ENCODE measurements at regions not wholly inside any gene's neighbourhood (a gene's known extent, or its start where the extent isn't known, plus 50 kb on each side); places are given as distances from the start of the nearest gene placed in this dataset.
"Not testable (repeated sequence)": the region's sequence is repeated elsewhere in the genome, so short reads cannot be mapped to it uniquely, and the experiment has no call there.

- DNase-seq: no peak
Observed at GRCh38 chr2:16226943-16227664, 286.8 kb downstream of the MYCN start.

DNA sequence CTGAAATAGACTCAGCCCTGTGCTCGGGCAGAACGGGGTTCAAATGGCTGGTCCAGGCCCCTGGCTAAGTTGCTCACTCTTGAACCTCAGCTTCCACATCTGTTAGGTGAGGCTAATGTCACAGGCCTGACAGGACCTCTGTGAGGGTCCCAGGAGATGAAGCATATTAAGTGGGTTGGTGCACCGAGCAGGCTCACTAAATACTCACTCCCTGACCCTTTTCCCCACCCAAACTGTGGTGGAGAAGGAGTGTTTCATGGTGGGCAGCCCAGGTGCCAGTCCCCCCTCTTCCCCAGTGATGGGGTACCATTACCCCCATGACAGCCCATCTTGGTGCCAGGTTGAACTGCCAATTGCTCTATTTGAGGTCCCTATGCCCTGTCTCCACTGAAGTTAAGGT, 286.0 kb downstream of the MYCN start:
- DNase-seq: no peak

- DNase-seq: no peak
Observed at GRCh38 chr2:16225545-16225944, 285.2 kb downstream of the MYCN start.

DNA sequence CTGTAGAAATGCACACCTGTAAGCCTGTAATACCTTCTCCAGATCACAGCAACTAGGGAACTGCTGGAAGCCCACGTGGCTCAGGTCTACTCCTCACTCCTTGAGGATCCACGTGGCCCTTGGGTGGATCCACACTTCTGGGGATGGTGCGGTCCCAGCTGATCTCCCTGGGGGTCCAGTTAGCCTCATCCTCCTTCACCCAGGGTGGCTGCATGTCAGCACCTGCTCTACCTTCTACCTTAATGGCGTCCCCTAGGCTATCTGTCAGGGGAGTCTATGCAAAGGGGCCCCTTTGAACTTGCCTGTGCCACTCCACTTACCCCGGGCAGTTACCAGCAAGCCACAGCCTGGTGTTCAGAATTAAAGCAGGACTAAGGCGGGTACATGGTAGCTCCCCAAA, 284.7 kb downstream of the MYCN start:
- DNase-seq: no peak

DNA sequence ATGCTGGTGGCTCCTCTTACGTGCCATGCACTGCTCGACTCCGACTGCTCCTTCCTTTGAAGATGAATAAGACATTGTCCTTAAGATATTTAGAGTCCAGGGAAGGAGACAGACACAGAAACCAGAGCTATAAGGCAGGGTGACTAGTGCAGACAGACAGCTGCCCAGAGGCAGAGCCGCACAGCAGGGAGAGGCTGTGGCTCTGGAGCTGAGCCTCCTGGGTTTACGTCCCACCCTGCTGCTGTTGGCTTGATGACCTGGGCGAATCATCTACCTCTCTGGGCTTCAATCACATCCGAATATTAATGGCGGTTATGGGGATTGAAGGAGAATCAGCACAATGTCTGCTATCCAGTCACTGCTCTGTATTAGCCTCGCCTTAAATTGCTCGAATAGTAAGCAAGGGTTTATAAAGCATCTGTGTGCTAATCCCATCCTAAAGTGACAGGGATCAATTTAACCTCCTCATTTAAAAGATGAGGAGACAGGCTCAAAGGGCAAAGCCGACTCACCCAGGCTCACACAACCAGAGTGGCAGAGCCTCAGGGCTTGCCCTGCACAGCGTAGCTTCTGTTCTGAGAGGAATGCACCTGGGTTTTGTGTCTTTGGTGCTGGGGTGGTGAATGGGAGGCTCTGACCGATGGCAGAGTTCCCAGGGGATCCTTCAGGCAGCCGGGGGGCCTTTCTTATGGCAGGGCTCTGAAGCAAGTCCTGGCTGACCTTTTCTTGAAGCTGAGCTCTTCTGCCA, 284.1 kb downstream of the MYCN start:
- no peak for DNase-seq

GRCh38 chr2:16223841-16224177, 283.5 kb downstream of the MYCN start:
- DNase-seq: no peak

DNA sequence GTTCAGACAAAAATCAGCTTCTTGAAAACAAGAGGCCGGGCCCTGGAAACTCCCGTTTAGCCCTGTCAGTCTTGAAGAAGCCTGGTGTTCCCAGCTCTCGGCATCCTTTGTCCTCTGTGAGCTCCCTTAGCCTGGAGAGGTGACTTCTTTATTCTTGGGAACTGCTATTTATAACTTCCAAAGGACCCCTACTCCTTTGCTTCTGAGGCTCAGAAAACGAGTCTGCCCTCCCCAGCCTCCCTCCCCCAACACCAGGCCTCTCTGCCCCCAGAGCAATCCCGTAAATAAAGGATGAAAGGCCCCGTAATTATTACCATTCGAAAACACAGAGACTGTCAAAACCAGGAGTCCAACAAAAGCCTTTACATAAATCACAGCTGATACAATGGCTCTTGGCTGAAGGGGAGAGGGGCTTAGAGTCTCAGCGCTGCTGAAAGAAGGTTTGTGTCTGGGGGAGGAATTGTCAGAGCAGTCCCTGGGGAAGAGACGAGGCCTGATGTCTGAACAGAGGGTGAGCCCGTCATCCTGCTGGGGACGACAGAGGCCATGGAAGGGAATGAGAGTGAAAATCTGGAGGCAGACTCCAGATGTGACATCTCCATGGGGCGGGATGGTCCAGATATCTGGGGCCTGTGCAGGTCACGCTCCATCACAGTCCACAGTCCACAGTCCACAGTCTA, 283.0 kb downstream of the MYCN start:
- no peak for DNase-seq

DNA sequence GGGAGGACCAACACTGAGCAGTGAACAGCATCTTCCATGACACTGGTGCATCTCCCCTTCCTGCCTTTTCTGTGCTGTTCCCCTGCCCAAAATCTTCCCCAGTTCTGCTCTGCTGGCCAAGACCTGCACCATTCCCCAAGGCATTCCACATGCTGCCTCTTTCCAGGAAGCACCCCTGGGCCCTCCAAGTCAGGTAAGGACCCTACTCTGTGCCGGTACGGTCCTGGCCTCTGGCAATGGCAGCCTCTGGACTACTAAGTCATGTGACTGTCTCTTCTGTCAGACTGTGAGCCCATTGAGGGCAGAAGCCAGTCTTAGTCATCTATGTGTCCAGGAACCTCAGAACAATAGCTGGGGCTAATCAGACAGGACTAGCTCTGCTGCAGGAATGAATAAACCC, 282.0 kb downstream of the MYCN start:
- DNase-seq: no peak

DNA sequence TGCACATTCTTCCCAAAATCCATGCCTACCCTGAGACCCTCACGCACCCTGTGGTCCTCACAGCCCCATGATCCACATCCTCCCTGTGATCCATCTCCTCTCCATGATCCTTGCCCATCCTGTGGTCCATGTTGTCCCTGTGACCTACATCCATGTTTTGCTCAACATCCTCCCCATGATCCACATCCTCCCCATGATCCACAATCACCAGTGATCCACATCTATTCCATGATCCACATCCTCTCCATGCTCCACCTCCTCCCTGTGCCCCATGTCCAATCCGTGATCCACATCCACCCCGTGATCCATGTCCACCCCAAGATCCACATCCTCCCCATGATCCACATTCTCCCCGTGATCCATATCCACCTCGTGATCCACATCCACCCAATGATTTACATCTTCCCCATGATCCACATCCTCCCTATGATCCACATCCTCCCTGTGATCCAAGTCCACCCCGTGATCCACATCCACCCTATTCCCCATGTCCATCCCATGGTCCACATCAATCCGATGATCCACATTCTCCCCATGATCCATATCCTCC, 281.2 kb downstream of the MYCN start:
- DNase-seq: no peak

- no peak for DNase-seq
Observed at GRCh38 chr2:16219292-16219975, 279.1 kb downstream of the MYCN start.

DNA sequence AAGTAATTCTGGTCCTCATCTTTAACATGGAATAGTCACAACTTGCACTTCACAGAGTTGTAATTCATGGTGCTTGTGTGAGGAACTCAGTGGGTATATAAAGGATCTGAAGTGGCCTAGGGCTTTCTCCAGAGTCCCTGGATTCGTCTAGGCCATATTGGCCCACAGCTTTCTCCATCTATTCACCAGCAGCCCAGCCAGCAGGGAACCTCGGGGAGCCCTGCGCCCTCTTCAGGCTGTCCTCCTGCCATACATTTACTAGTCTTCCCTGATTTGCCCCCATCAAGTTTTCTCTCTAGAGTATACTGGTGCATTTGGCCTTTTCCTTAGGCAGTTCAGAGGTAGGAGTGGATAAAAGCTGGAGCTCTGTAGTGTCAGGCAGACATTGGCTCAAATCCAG, 278.3 kb downstream of the MYCN start:
- DNase-seq: no peak

DNA sequence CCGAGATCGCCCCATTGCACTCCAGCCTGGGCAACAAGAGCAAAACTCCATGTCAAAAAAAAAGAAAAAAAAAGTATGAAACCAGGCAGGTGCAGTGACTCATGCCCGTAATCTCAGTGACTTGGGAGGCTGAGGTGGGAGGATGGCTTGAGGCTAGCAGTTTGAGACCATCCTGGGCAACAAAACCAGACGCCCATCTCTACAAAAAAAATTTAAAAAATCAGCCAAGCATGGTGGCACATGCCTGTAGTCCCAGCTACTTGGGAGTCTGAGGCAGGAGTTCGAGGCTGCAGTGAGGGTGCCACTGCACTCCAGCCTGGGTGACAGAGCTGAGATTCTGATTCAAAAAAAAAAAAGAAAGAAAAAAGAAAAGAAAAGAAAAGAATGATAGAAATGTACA, 277.8 kb downstream of the MYCN start:
- no peak for DNase-seq

GRCh38 chr2:16217741-16218140, 277.4 kb downstream of the MYCN start:
- DNase-seq: not testable (repeated sequence)

- no peak for DNase-seq
Observed at GRCh38 chr2:16217291-16217690, 276.9 kb downstream of the MYCN start.

GRCh38 chr2:16216558-16216945, 276.2 kb downstream of the MYCN start:
- no peak for DNase-seq

DNA sequence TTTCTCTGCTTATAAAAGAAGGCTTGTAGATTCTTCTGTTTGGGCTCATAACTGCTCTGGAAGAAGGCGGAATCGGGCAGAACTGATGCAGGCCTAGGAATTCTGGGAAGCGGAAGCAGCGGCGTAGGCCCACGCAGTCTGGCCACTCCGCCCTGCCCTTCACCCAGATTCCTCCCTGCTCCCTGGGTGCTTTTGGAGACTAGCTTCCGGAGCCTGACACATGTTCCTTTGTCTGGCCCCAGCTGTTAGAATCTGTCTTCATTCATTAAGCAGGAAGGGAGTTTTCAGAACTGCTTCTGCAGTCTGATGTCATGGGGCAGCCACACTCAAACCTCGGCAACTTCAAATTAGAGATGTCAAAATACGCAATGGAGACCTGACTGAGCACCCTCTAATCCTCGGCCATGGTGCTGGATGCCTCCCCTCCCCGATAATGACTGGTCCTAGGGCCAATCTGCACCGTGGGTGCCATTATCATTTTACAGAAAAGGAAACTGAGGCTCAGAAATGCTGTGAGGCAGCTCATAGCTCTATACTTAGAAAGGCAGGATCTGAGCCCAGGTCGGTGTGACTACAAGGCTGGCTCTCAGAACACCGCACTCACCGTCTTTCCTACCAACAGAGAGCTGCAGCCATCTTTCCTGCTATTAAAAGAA, 275.7 kb downstream of the MYCN start:
- DNase-seq: no peak

DNA sequence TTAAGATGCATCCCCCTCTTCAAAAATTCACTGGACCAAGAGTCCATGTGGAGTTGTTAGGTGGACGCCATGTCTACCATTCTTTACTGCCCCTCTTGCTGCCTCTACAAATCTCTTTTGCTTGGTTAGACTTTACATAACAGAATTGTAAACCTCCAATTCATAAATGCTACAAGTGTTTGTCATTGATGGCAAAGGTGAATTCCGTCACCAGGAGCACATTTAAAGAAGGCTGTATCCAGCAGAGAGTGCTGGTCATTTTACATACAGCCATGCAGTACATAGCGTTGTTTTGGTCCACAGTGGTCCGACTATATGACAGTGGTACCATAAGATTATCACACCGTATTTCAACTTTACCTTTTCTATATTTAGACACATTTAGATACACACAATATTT, 274.5 kb downstream of the MYCN start:
- no peak for DNase-seq

- DNase-seq: no peak
Observed at GRCh38 chr2:16214391-16214790, 274.0 kb downstream of the MYCN start.

- DNase-seq: no peak
Observed at GRCh38 chr2:16212321-16212720, 272.0 kb downstream of the MYCN start.

- no peak for DNase-seq
Observed at GRCh38 chr2:16211341-16211740, 271.0 kb downstream of the MYCN start.

- no peak for DNase-seq
Observed at GRCh38 chr2:16210841-16211240, 270.5 kb downstream of the MYCN start.

GRCh38 chr2:16209799-16210198, 269.4 kb downstream of the MYCN start:
- no peak for DNase-seq

- DNase-seq: no peak
Observed at GRCh38 chr2:16208921-16209320, 268.6 kb downstream of the MYCN start.
